SH-SY5Y (cell line): ENCODE measurements at regions not wholly inside any gene's neighbourhood (a gene's known extent, or its start where the extent isn't known, plus 50 kb on each side); places are given as distances from the start of the nearest gene placed in this dataset.

Source experiments
- GATA2 ChIP-seq: IDR thresholded peaks from 2 replicates; pipeline ENCODE4 v1.6.1; 2011; ENCODE audit warnings: mild to moderate bottlenecking, low read depth, low read length
- GATA3 ChIP-seq: IDR thresholded peaks from 2 replicates; pipeline ENCODE4 v1.6.1; 2011; ENCODE audit warnings: low read depth, mild to moderate bottlenecking, low read length, moderate library complexity

- TF ChIP-seq GATA2 (no peak), GATA3 (no peak)
Observed at GRCh38 chr2:57146951-57147350, 899.7 kb upstream of the VRK2 start.
